HL-60/S4 (cell line): ENCODE measurements at regions not wholly inside any gene's neighbourhood (a gene's known extent, or its start where the extent isn't known, plus 50 kb on each side); places are given as distances from the start of the nearest gene placed in this dataset.

ENCODE experiments used
- in situ Hi-C: fragments of 300-500 bp; cut with MboI; formaldehyde crosslinking; loops from 2 replicates; pipeline ENCODE4 v1.14.3; 2022; ENCODE audit warnings: low sequenced_read_pairs

- in situ Hi-C loops: no loop called here
These were observed 1103.9 kb upstream of the KLHL29 start for GRCh38 chr2:22281033-22281432.

- in situ Hi-C loops: no loop called here
These were observed 1102.8 kb upstream of the KLHL29 start for GRCh38 chr2:22282220-22282619.

- in situ Hi-C loops: no loop called here
These were observed 1102.1 kb upstream of the KLHL29 start for GRCh38 chr2:22282916-22283315.

GRCh38 chr2:22283436-22283835 is 1101.5 kb upstream of the KLHL29 start:
- in situ Hi-C loops: no loop called here

- in situ Hi-C loops: no loop called here
These were observed 1094.7 kb upstream of the KLHL29 start for GRCh38 chr2:22290302-22290701.

- in situ Hi-C loops: no loop called here
These were observed 1094.0 kb upstream of the KLHL29 start for GRCh38 chr2:22290909-22291473.

GRCh38 chr2:22301228-22301627 is 1083.8 kb upstream of the KLHL29 start:
- in situ Hi-C loops: no loop called here

- in situ Hi-C loops: no loop called here
These were observed 1058.7 kb upstream of the KLHL29 start for GRCh38 chr2:22326250-22326649.

- in situ Hi-C loops: no loop called here
These were observed 1055.5 kb upstream of the KLHL29 start for GRCh38 chr2:22329211-22330154.

- in situ Hi-C loops: no loop called here
These were observed 1048.6 kb upstream of the KLHL29 start for GRCh38 chr2:22336414-22336813.

- in situ Hi-C loops: no loop called here
These were observed 1044.3 kb upstream of the KLHL29 start for GRCh38 chr2:22340716-22341115.

GRCh38 chr2:22347306-22347705 is 1037.7 kb upstream of the KLHL29 start:
- in situ Hi-C loops: no loop called here

- in situ Hi-C loops: no loop called here
These were observed 1034.4 kb upstream of the KLHL29 start for GRCh38 chr2:22350621-22351020.

- in situ Hi-C loops: no loop called here
These were observed 1029.1 kb upstream of the KLHL29 start for GRCh38 chr2:22355816-22356433.

GRCh38 chr2:22359071-22359672 is 1025.8 kb upstream of the KLHL29 start:
- in situ Hi-C loops: no loop called here

- in situ Hi-C loops: no loop called here
These were observed 1024.1 kb upstream of the KLHL29 start for GRCh38 chr2:22360735-22361374.

- in situ Hi-C loops: no loop called here
These were observed 1023.4 kb upstream of the KLHL29 start for GRCh38 chr2:22361571-22361970.

GRCh38 chr2:22375096-22375495 is 1009.9 kb upstream of the KLHL29 start:
- in situ Hi-C loops: no loop called here

GRCh38 chr2:22377268-22377667 is 1007.7 kb upstream of the KLHL29 start:
- in situ Hi-C loops: no loop called here

- in situ Hi-C loops: no loop called here
These were observed 1002.4 kb upstream of the KLHL29 start for GRCh38 chr2:22382479-22383169.
